ENCODE measurements at regions not wholly inside any gene's neighbourhood (a gene's known extent, or its start where the extent isn't known, plus 50 kb on each side); places are given as distances from the start of the nearest gene placed in this dataset.
"Not testable (repeated sequence)": the region's sequence is repeated elsewhere in the genome, so short reads cannot be mapped to it uniquely, and the experiment has no call there.

DNA sequence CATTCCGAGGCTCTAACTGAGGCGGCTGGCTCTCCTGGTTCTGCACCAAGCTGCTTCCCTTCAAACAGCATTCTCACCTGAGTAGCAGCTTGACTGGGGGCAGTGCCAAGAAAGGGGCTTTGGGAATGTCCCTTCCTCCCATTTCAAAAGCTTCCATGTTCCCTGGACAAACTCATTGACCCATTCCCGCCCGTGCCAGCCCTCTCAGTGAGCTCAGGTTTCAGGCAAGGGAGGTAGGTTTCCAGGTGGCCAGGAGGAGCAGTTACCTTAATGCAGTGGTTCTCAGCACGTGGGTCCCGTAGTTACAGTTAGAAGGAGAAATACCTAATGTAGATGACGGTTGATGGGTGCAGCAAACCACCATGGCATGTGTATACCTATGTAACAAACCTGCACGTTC is 135.2 kb downstream of the ELOVL4 start:
- Histone ChIP-seq H3K27me3 (no peaks in the 10 kb centered on the region), H3K4me3 (no peak overlapping the region), H3K9me3 (no peaks in the 10 kb centered on the region), H3K36me3 (no peaks in the 10 kb centered on the region), H3K4me1 (no peaks in the 10 kb centered on the region), H3K27ac (no peak overlapping the region)
- TF ChIP-seq, protein P1, sequence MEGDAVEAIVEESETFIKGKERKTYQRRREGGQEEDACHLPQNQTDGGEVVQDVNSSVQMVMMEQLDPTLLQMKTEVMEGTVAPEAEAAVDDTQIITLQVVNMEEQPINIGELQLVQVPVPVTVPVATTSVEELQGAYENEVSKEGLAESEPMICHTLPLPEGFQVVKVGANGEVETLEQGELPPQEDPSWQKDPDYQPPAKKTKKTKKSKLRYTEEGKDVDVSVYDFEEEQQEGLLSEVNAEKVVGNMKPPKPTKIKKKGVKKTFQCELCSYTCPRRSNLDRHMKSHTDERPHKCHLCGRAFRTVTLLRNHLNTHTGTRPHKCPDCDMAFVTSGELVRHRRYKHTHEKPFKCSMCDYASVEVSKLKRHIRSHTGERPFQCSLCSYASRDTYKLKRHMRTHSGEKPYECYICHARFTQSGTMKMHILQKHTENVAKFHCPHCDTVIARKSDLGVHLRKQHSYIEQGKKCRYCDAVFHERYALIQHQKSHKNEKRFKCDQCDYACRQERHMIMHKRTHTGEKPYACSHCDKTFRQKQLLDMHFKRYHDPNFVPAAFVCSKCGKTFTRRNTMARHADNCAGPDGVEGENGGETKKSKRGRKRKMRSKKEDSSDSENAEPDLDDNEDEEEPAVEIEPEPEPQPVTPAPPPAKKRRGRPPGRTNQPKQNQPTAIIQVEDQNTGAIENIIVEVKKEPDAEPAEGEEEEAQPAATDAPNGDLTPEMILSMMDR (IDR thresholded peaks at IDR 0.05) = no peak
- no peak for TF ChIP-seq POLR2AphosphoS5 (IDR thresholded peaks at IDR 0.05)
- no peak for TF ChIP-seq POLR2A (IDR thresholded peaks at IDR 0.05)
- no peak for DNase-seq (ENCODE audit: low spot score in 2 of 2)
- intact Hi-C loops (cut with DNase I; ENCODE audit: low total_unique reads) = no loop called here

DNA sequence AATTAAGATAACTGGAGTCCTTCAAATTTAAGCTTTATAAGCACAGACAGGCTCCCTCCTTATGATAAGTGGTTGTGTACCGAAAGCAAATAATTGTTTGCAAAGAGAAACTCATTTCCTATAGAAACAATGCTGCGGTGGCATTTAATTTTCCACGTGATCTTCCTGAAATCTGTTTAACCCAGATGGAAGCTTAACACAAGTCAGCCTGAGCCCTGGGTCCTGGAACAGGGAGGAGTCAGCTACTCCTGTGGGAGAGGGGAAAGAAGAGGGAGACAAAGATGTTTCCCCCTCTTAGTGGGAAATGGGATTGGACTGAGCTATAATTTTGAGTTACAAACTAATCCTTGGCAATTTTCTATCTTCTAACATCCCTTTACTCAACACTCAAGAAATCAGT is 136.5 kb downstream of the ELOVL4 start:
- Histone ChIP-seq H3K36me3 (no peaks in the 10 kb centered on the region), H3K9me3 (no peaks in the 10 kb centered on the region), H3K27me3 (no peaks in the 10 kb centered on the region), H3K27ac (no peak overlapping the region), H3K4me3 (no peak overlapping the region), H3K4me1 (no peaks in the 10 kb centered on the region)
- no peak for DNase-seq (ENCODE audit: low spot score in 2 of 2)
- intact Hi-C loops (cut with DNase I; ENCODE audit: low total_unique reads) = no loop called here
- TF ChIP-seq POLR2A (IDR thresholded peaks at IDR 0.05) (no peak), POLR2AphosphoS5 (IDR thresholded peaks at IDR 0.05) (no peak)
- TF ChIP-seq, protein P1 (IDR thresholded peaks at IDR 0.05) = no peak

DNA sequence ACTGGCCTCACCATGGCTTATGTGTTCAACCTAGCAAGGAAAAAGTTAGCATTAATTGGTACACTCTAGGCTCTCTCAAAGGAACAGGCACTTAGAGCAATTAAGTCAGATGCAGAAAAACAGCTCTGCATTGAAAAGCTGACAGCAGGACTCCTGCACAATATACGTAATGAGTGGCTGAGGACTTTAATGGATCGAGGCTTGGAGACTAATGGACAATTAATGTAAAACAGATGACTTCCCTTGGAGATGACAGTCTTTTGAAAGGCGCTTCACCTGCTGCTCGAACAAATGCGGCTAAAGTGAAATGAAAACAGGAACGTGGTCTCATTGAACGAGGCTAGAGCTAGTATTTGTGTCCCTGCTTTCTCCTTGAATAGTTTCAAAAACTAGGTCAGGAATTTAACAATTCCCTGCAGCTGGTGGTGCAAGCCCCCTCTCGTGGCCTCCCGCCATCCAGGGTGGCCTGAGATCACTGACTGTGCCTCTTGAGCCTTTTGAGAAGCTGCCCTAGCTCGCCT is 137.1 kb downstream of the ELOVL4 start:
- intact Hi-C loops (cut with DNase I; ENCODE audit: low total_unique reads) = no loop called here
- Histone ChIP-seq H3K27ac (no peak overlapping the region), H3K9me3 (no peaks in the 10 kb centered on the region), H3K36me3 (no peaks in the 10 kb centered on the region), H3K27me3 (no peaks in the 10 kb centered on the region), H3K4me1 (no peaks in the 10 kb centered on the region), H3K4me3 (no peak overlapping the region)
- no peak for TF ChIP-seq POLR2A (IDR thresholded peaks at IDR 0.05)
- TF ChIP-seq POLR2AphosphoS5 (IDR thresholded peaks at IDR 0.05) = no peak
- TF ChIP-seq, protein P1 (IDR thresholded peaks at IDR 0.05) = no peak
- no peak for DNase-seq (ENCODE audit: low spot score in 2 of 2)

DNA sequence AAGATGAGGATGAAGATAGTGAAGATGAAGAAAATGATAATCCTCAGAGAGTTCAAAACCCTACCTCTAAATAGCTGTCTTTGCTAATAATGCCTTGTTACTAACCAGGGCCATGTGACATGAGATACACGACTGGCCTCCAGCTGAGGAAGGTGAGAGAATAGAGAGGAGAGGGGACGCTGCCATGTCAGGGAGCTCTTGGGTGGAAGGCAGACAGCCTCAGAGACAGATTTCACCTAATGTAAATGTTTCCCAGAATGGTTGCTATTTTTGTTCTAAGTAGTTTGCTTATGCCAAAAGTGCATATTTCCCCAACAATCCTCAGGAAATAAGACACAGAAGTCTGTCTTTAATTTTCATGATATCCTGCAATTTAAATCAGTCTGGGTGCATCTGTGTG is 138.4 kb downstream of the ELOVL4 start:
- Histone ChIP-seq H3K27me3 (no peaks in the 10 kb centered on the region), H3K36me3 (no peaks in the 10 kb centered on the region), H3K4me3 (no peak overlapping the region), H3K27ac (no peak overlapping the region), H3K4me1 (no peaks in the 10 kb centered on the region), H3K9me3 (no peaks in the 10 kb centered on the region)
- TF ChIP-seq, protein P1 (IDR thresholded peaks at IDR 0.05) = no peak
- TF ChIP-seq POLR2A (IDR thresholded peaks at IDR 0.05) (no peak), POLR2AphosphoS5 (IDR thresholded peaks at IDR 0.05) (no peak)
- intact Hi-C loops (cut with DNase I; ENCODE audit: low total_unique reads) = no loop called here
- DNase-seq (ENCODE audit: low spot score in 2 of 2) = no peak

DNA sequence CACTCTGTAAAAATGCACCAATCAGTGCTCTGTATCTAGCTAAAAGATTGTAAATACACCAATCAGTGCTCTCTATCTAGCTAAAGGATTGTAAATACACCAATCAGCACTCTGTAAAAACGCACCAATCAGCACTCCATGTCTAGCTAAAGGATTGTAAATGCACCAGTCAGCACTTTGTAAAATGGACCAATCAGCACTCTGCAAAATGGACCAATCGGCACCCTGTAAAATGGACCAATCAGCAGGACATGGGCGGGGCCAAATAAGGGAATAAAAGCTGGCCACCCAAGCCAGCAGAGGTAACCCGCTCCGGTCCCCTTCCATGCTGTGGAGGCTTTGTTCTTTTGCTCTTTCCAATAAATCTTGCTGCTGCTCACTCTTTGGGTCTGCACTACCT is 140.7 kb downstream of the ELOVL4 start:
- H3K27ac ChIP-seq; DNase-seq (ENCODE audit: low spot score in 2 of 2); H3K27me3 ChIP-seq; H3K9me3 ChIP-seq; H3K4me3 ChIP-seq; H3K4me1 ChIP-seq; H3K36me3 ChIP-seq: not testable (repeated sequence)
- intact Hi-C loops (cut with DNase I; ENCODE audit: low total_unique reads) = loop anchor here (1.0 kb wide), 1 partner anchor 16 kb away; no protein-coding TSS in a partner anchor

DNA sequence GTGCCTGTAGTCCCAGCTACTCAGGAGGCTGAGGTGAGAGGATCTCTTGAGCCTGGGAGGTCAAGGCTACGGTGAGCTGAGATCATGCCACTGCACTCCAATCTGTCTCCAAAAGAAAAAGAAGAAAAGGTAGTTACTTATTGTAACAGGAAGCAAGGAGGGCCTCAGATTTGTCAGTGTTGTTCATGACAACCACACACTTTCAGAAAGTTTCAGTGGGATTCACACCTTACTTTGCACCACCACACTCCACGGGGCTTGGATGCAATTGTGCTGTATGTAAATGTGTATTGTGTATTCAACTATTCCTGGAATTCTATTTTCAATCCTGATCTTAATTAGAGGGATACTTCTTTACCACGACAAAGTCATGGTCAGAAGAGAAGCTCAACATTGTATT is 142.6 kb downstream of the ELOVL4 start:
- no peaks in the 10 kb centered on the region for H3K9me3 ChIP-seq
- H3K4me1 ChIP-seq = no peaks in the 10 kb centered on the region
- no peaks in the 10 kb centered on the region for H3K36me3 ChIP-seq
- no peak for TF ChIP-seq POLR2A (IDR thresholded peaks at IDR 0.05)
- TF ChIP-seq, protein P1 (IDR thresholded peaks at IDR 0.05) = no peak
- no peak for TF ChIP-seq POLR2AphosphoS5 (IDR thresholded peaks at IDR 0.05)
- DNase-seq (ENCODE audit: low spot score in 2 of 2) = no peak
- intact Hi-C loops (cut with DNase I; ENCODE audit: low total_unique reads) = no loop called here
- H3K27me3 ChIP-seq = no peaks in the 10 kb centered on the region
- no peak overlapping the region for H3K27ac ChIP-seq
- no peak overlapping the region for H3K4me3 ChIP-seq

All from breast epithelium (tissue), 4 donors.